IPS DF 4.7 (cell line): ENCODE measurements at regions not wholly inside any gene's neighbourhood (a gene's known extent, or its start where the extent isn't known, plus 50 kb on each side); places are given as distances from the start of the nearest gene placed in this dataset.

ENCODE experiments used
- DNase-seq: peaks from one replicate; pipeline ENCODE4 v3.0.0-alpha.2; 2013; ENCODE audit warnings: low spot score; ENCODE audit errors: extremely low read depth

GRCh38 chr6:126603410-126603809 is 263.5 kb downstream of the CENPW start:
- DNase-seq = no peak

- DNase-seq = no peak
Measured at GRCh38 chr6:126605089-126605488, 265.2 kb downstream of the CENPW start.

GRCh38 chr6:126607289-126607688 is 267.4 kb downstream of the CENPW start:
- DNase-seq = no peak

- no peak for DNase-seq
Measured at GRCh38 chr6:126608681-126609080, 268.8 kb downstream of the CENPW start.

GRCh38 chr6:126614642-126615504 is 275.0 kb downstream of the CENPW start:
- DNase-seq = no peak

GRCh38 chr6:126616866-126617265 is 277.0 kb downstream of the CENPW start:
- DNase-seq = no peak

GRCh38 chr6:126618639-126619343 is 278.9 kb downstream of the CENPW start:
- no peak for DNase-seq

GRCh38 chr6:126620719-126621118 is 280.8 kb downstream of the CENPW start:
- no peak for DNase-seq

GRCh38 chr6:126625019-126625418 is 285.1 kb downstream of the CENPW start:
- no peak for DNase-seq

- DNase-seq = no peak
Measured at GRCh38 chr6:126628125-126628524, 288.2 kb downstream of the CENPW start.

GRCh38 chr6:126631363-126631762 is 291.4 kb downstream of the CENPW start:
- DNase-seq = no peak

- DNase-seq = no peak
Measured at GRCh38 chr6:126632271-126632670, 292.4 kb downstream of the CENPW start.

- no peak for DNase-seq
Measured at GRCh38 chr6:126633373-126633772, 293.5 kb downstream of the CENPW start.

- DNase-seq = no peak
Measured at GRCh38 chr6:126640356-126640755, 300.4 kb downstream of the CENPW start.

GRCh38 chr6:126640921-126641320 is 301.0 kb downstream of the CENPW start:
- DNase-seq = no peak

- DNase-seq = no peak
Measured at GRCh38 chr6:126641641-126642040, 301.7 kb downstream of the CENPW start.

- DNase-seq = no peak
Measured at GRCh38 chr6:126643352-126643751, 303.4 kb downstream of the CENPW start.

GRCh38 chr6:126650931-126651330 is 311.0 kb downstream of the CENPW start:
- no peak for DNase-seq

GRCh38 chr6:126657561-126658175 is 317.8 kb downstream of the CENPW start:
- DNase-seq = no peak

GRCh38 chr6:126660376-126660775 is 320.5 kb downstream of the CENPW start:
- DNase-seq = no peak

GRCh38 chr6:126661646-126662045 is 321.7 kb downstream of the CENPW start:
- DNase-seq = no peak

GRCh38 chr6:126662966-126663365 is 323.1 kb downstream of the CENPW start:
- no peak for DNase-seq
